SK-N-SH (cell line): ENCODE measurements at regions not wholly inside any gene's neighbourhood (a gene's known extent, or its start where the extent isn't known, plus 50 kb on each side); places are given as distances from the start of the nearest gene placed in this dataset.

Experiments used
- GATA2 ChIP-seq: sonication (generic); formaldehyde crosslinking; IDR thresholded peaks from 2 replicates; pipeline ENCODE4 v1.5.0; 2020; ENCODE audit warnings: mild to moderate bottlenecking, missing genetic modification reagents
- POLR2AphosphoS5 ChIP-seq: IDR thresholded peaks from 2 replicates; pipeline ENCODE4 v1.6.1; 2012; ENCODE audit warnings: low read depth, low read length
- RAD21 ChIP-seq: IDR thresholded peaks from 2 replicates; pipeline ENCODE4 v1.6.1; 2012; ENCODE audit warnings: mild to moderate bottlenecking, low read length
- RCOR1 ChIP-seq: fragments of 150-350 bp; IDR thresholded peaks from 2 replicates; pipeline ENCODE4 v1.6.1; 2017; ENCODE audit warnings: antibody characterized with exemption, low read length
- SIN3A ChIP-seq: IDR thresholded peaks from 2 replicates; pipeline ENCODE4 v1.6.1; 2012; ENCODE audit warnings: low read depth, mild to moderate bottlenecking, low read length, moderate library complexity, borderline replicate concordance
- TAF1 ChIP-seq: IDR thresholded peaks from 2 replicates; pipeline ENCODE4 v1.6.1; 2012; ENCODE audit warnings: low read depth, mild to moderate bottlenecking, low read length, moderate library complexity, borderline replicate concordance
- TCF12 ChIP-seq: IDR thresholded peaks from 2 replicates; pipeline ENCODE4 v1.4.0; 2012
- TF ChIP-seq, protein P1 (sequence below): IDR thresholded peaks from 2 replicates; pipeline ENCODE4; 2012
- TF ChIP-seq, protein P2 (sequence below): IDR thresholded peaks from 2 replicates; pipeline ENCODE4 v1.4.0; 2012; ENCODE audit warnings: low read depth, borderline replicate concordance
- TF ChIP-seq, protein P3 (sequence below): fragments of 200-600 bp; sonication (generic); IDR thresholded peaks from 2 replicates; pipeline ENCODE4 v1.6.1; 2017; ENCODE audit warnings: antibody characterized with exemption, mild to moderate bottlenecking, moderate library complexity
- TF ChIP-seq, protein P4 (sequence below): IDR thresholded peaks from 2 replicates; pipeline ENCODE4 v1.6.1; 2012; ENCODE audit warnings: mild to moderate bottlenecking, low read depth, low read length, moderate library complexity

DNA sequence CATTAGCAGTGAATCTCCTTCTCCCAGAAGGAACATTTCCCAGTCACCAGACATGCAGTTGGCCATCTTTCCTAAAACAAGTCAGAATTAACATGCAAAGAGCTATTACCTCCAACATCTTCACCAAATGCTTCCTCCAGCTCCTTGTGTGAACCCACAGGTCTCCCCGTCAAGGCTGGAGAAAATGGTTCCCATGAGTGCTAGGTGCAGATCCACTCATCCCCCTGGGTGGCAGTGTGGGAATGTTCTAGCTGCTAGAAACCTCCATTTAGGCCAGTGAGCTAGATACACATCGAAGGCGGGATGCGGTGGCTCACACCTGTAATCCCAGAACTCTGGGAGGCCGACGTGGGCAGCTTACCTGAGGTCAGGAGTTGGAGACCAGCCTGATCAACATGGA is 603.9 kb upstream of the SLC35B3 start:
- TF ChIP-seq, protein P1, sequence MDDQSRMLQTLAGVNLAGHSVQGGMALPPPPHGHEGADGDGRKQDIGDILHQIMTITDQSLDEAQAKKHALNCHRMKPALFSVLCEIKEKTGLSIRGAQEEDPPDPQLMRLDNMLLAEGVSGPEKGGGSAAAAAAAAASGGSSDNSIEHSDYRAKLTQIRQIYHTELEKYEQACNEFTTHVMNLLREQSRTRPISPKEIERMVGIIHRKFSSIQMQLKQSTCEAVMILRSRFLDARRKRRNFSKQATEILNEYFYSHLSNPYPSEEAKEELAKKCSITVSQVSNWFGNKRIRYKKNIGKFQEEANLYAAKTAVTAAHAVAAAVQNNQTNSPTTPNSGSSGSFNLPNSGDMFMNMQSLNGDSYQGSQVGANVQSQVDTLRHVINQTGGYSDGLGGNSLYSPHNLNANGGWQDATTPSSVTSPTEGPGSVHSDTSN: no peak
- TF ChIP-seq TCF12 (no peak), RCOR1 (no peak), SIN3A (no peak), TAF1 (no peak), RAD21 (no peak), GATA2 (CRISPR knock-in tag) (no peak), POLR2AphosphoS5 (no peak)
- TF ChIP-seq, protein P2, sequence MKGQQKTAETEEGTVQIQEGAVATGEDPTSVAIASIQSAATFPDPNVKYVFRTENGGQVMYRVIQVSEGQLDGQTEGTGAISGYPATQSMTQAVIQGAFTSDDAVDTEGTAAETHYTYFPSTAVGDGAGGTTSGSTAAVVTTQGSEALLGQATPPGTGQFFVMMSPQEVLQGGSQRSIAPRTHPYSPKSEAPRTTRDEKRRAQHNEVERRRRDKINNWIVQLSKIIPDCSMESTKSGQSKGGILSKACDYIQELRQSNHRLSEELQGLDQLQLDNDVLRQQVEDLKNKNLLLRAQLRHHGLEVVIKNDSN: no peak
- TF ChIP-seq, protein P3, sequence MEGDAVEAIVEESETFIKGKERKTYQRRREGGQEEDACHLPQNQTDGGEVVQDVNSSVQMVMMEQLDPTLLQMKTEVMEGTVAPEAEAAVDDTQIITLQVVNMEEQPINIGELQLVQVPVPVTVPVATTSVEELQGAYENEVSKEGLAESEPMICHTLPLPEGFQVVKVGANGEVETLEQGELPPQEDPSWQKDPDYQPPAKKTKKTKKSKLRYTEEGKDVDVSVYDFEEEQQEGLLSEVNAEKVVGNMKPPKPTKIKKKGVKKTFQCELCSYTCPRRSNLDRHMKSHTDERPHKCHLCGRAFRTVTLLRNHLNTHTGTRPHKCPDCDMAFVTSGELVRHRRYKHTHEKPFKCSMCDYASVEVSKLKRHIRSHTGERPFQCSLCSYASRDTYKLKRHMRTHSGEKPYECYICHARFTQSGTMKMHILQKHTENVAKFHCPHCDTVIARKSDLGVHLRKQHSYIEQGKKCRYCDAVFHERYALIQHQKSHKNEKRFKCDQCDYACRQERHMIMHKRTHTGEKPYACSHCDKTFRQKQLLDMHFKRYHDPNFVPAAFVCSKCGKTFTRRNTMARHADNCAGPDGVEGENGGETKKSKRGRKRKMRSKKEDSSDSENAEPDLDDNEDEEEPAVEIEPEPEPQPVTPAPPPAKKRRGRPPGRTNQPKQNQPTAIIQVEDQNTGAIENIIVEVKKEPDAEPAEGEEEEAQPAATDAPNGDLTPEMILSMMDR: peak; percentile 26; the same call in 1 of the 2 replicates
- TF ChIP-seq, protein P4, sequence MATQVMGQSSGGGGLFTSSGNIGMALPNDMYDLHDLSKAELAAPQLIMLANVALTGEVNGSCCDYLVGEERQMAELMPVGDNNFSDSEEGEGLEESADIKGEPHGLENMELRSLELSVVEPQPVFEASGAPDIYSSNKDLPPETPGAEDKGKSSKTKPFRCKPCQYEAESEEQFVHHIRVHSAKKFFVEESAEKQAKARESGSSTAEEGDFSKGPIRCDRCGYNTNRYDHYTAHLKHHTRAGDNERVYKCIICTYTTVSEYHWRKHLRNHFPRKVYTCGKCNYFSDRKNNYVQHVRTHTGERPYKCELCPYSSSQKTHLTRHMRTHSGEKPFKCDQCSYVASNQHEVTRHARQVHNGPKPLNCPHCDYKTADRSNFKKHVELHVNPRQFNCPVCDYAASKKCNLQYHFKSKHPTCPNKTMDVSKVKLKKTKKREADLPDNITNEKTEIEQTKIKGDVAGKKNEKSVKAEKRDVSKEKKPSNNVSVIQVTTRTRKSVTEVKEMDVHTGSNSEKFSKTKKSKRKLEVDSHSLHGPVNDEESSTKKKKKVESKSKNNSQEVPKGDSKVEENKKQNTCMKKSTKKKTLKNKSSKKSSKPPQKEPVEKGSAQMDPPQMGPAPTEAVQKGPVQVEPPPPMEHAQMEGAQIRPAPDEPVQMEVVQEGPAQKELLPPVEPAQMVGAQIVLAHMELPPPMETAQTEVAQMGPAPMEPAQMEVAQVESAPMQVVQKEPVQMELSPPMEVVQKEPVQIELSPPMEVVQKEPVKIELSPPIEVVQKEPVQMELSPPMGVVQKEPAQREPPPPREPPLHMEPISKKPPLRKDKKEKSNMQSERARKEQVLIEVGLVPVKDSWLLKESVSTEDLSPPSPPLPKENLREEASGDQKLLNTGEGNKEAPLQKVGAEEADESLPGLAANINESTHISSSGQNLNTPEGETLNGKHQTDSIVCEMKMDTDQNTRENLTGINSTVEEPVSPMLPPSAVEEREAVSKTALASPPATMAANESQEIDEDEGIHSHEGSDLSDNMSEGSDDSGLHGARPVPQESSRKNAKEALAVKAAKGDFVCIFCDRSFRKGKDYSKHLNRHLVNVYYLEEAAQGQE: no peak
